Prostate gland (tissue), 2 donors: ENCODE measurements at regions not wholly inside any gene's neighbourhood (a gene's known extent, or its start where the extent isn't known, plus 50 kb on each side); places are given as distances from the start of the nearest gene placed in this dataset.

Experiments used
- DNase-seq: peaks from one replicate; pipeline ENCODE4 v3.0.0-alpha.2; 2019; ENCODE audit warnings: low spot score
- H3K27ac ChIP-seq, 2 donors: fragments of 200-600 bp; sonication (generic); 2 replicates each; pipeline ENCODE4 v1.5.1; 2017 to 2019
- H3K27me3 ChIP-seq: fragments of 200-600 bp; sonication (generic); replicated peaks from 2 replicates; pipeline ENCODE4 v1.5.1; 2019; ENCODE audit not compliant: insufficient read depth
- H3K36me3 ChIP-seq, 2 donors: fragments of 200-600 bp; sonication (generic); 1 replicate in 1 of 2; 2 replicates in 1 of 2; pipeline versions ENCODE4 v1.5.1 to v1.8.1; 2017 to 2019
- H3K4me1 ChIP-seq: fragments of 200-600 bp; sonication (generic); replicated peaks from 2 replicates; pipeline ENCODE4 v1.5.1; 2019
- H3K4me3 ChIP-seq, 2 donors: fragments of 200-600 bp; sonication (generic); 2 replicates each; pipeline ENCODE4 v1.5.1; 2017 to 2019
- H3K9me3 ChIP-seq: fragments of 200-600 bp; sonication (generic); 2 replicates; pipeline ENCODE4 v1.5.1; 2017
- POLR2A ChIP-seq: fragments of 450-650 bp; IDR thresholded peaks from one replicate; pipeline ENCODE4 v1.6.1; 2016; ENCODE audit warnings: antibody characterized with exemption, mild to moderate bottlenecking
- POLR2AphosphoS5 ChIP-seq: sonication (generic); formaldehyde crosslinking; IDR thresholded peaks from one replicate; pipeline ENCODE4 v1.6.1; 2017; ENCODE audit warnings: antibody characterized with exemption
- WGBS: methylation state at CpG from one replicate; pipeline ENCODE4 v1.1.5; 2018; 5-methylcytosine and 5-hydroxymethylcytosine counted together
- intact Hi-C: fragments of 100-400 bp; cut with DNase I; formaldehyde crosslinking; loops from one replicate; pipeline ENCODE4 v1.14.2; 2022
- TF ChIP-seq, protein P1 (sequence below), 4 experiments: fragments of 200-600 bp in 2 of 4; fragments of 450-650 bp in 2 of 4; sonication (generic) in 2 of 4; IDR thresholded peaks; 1 replicate in 3 of 4; 2 replicates in 1 of 4; pipeline ENCODE4 v1.5.1; 2016 to 2019; ENCODE audit warnings: antibody characterized with exemption in 4 of 4, mild to moderate bottlenecking in 2 of 4, moderate library complexity in 2 of 4

- no peak overlapping the region for H3K27ac ChIP-seq
- no peaks in the 10 kb centered on the region for H3K27me3 ChIP-seq
- H3K4me1 ChIP-seq = no peaks in the 10 kb centered on the region
- no peak overlapping the region for H3K4me3 ChIP-seq
- H3K9me3 ChIP-seq = no peaks in the 10 kb centered on the region
- DNase-seq = no peak
- intact Hi-C loops = no loop called here
- TF ChIP-seq, protein P1, sequence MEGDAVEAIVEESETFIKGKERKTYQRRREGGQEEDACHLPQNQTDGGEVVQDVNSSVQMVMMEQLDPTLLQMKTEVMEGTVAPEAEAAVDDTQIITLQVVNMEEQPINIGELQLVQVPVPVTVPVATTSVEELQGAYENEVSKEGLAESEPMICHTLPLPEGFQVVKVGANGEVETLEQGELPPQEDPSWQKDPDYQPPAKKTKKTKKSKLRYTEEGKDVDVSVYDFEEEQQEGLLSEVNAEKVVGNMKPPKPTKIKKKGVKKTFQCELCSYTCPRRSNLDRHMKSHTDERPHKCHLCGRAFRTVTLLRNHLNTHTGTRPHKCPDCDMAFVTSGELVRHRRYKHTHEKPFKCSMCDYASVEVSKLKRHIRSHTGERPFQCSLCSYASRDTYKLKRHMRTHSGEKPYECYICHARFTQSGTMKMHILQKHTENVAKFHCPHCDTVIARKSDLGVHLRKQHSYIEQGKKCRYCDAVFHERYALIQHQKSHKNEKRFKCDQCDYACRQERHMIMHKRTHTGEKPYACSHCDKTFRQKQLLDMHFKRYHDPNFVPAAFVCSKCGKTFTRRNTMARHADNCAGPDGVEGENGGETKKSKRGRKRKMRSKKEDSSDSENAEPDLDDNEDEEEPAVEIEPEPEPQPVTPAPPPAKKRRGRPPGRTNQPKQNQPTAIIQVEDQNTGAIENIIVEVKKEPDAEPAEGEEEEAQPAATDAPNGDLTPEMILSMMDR (IDR thresholded peaks at IDR 0.05) = no peak
- TF ChIP-seq POLR2AphosphoS5 (no peak), POLR2A (no peak)
- no peaks in the 10 kb centered on the region for H3K36me3 ChIP-seq
These were observed 106.6 kb upstream of the HMHB1 start for GRCh38 chr5:143705381-143705780.

DNA sequence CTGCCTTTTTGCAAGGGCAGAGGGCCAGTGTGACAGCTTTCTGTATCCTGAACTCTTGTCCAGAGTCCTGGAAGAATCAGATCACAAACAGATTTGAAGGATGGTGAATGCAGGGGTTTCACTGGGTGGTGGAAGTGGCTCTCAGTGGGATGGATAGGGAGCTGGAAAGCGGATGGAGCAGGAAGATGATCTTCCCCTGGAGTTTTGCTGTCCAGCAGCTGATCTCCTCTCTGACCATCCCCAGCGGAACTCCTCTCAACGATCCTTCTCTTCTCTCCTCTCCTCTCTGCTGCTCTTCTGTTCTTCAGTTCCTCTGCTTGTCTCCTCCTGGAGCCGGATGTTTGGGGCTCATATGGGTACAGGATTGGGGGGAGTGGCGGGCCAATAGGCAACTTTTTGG, 108.3 kb upstream of the HMHB1 start:
- DNase-seq = no peak
- WGBS = 91% methylated on average over 5 of the region's 5 CpGs
- no peak for TF ChIP-seq POLR2A
- TF ChIP-seq, protein P1 (IDR thresholded peaks at IDR 0.05) = no peak
- TF ChIP-seq POLR2AphosphoS5 = no peak
- intact Hi-C loops = no loop called here
- H3K4me3 ChIP-seq = no peak overlapping the region
- no peaks in the 10 kb centered on the region for H3K36me3 ChIP-seq
- H3K4me1 ChIP-seq = no peaks in the 10 kb centered on the region
- no peaks in the 10 kb centered on the region for H3K9me3 ChIP-seq
- H3K27ac ChIP-seq = no peak overlapping the region
- no peaks in the 10 kb centered on the region for H3K27me3 ChIP-seq

GRCh38 chr5:143701493-143701892, 110.5 kb upstream of the HMHB1 start:
- Histone ChIP-seq H3K4me3 (no peak overlapping the region), H3K36me3 (no peaks in the 10 kb centered on the region), H3K9me3 (no peaks in the 10 kb centered on the region), H3K4me1 (no peaks in the 10 kb centered on the region), H3K27ac (no peak overlapping the region), H3K27me3 (no peaks in the 10 kb centered on the region)
- WGBS = 93% methylated on average over 1 of the region's 1 CpG
- intact Hi-C loops = no loop called here
- DNase-seq = no peak
- TF ChIP-seq, protein P1 (IDR thresholded peaks at IDR 0.05) = no peak
- TF ChIP-seq POLR2AphosphoS5 (no peak), POLR2A (no peak)

DNA sequence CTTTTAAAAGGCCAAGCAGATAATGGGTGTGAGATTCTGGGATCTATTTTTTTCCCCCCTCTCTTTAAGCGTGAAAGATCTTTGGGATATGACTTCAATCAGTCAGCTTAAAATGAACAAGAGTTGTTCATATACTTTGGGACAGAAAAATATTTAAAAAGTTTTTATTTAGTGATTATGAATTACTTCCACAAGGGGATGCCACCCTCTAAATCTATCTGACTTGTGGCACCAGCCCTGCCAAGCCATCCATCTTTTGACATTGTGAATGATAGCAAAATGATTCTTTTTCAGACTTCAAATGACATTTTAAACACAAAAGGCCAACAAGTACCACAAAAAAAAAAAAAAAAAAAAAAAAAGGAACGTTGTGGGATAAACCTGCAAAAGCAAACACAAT, 111.0 kb upstream of the HMHB1 start:
- 82% methylated on average over 2 of the region's 2 CpGs for WGBS
- Histone ChIP-seq H3K27ac (no peak overlapping the region), H3K4me1 (no peaks in the 10 kb centered on the region), H3K9me3 (no peaks in the 10 kb centered on the region), H3K27me3 (no peaks in the 10 kb centered on the region), H3K36me3 (no peaks in the 10 kb centered on the region), H3K4me3 (no peak overlapping the region)
- DNase-seq = no peak
- intact Hi-C loops = no loop called here
- no peak for TF ChIP-seq POLR2A
- TF ChIP-seq, protein P1 (IDR thresholded peaks at IDR 0.05) = no peak
- TF ChIP-seq POLR2AphosphoS5 = no peak

- DNase-seq = no peak
- TF ChIP-seq POLR2A = no peak
- TF ChIP-seq POLR2AphosphoS5 = no peak
- TF ChIP-seq, protein P1 (IDR thresholded peaks at IDR 0.05) = no peak
- intact Hi-C loops = no loop called here
- Histone ChIP-seq H3K27ac (no peak overlapping the region), H3K9me3 (no peaks in the 10 kb centered on the region), H3K27me3 (no peaks in the 10 kb centered on the region), H3K4me3 (no peak overlapping the region), H3K4me1 (no peaks in the 10 kb centered on the region), H3K36me3 (no peaks in the 10 kb centered on the region)
- 95% methylated on average over 1 of the region's 1 CpG for WGBS
These were observed 112.8 kb upstream of the HMHB1 start for GRCh38 chr5:143699121-143699520.
